ENCODE measurements at regions not wholly inside any gene's neighbourhood (a gene's known extent, or its start where the extent isn't known, plus 50 kb on each side); places are given as distances from the start of the nearest gene placed in this dataset.

DNA sequence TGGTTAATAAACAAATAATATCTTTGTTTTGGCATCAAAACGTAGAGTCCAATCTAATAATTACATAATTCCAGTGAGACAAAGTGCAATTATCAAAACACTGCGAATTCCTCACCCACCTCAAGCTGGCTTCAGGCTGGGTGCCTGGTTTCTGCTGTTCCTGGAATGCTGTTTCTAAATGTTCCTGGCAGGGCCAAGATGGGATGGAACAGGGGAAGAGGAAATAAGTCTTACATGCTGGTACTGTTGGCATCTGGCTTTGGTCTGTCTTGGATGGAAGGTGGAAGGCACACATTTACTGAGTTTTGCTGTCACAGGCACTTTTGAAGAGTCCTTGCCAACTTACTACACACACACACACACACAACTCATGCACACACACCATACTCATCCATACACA is 101.9 kb upstream of the SLCO3A1 start:
- no peak for DNase-seq (ENCODE audit: low spot score)

DNA sequence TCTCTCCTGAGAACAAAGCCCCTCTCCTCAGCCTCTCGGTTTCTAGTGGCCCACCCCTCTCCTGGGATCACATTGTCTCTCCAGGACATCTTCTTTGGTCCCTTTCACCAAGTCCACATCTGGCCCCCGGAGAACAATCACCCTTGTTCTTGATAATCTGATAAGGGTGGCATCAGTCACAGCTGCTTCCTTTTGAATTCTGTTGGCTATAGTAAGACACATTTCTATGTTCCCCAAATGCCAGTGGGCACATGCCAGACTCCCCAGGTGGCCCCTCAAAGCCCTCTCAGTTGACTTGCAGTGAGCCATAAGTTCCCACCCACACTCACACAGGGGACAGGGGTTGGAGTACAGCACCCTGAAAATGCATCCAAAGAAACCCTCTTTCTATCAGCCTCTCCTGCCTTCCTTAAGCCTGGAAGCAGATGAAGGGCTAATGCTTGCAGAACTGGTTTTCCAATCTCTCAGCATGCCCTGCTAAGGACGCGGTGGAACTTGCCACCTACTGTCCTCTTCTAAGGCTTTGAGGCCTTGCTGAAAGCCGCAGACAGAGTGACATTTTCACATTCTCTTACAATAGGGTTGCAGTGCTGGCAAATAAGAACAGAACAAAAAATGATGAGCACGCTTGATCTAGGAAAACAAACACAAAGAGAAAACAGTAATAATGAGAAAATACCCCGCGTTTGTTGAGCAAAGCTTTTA is 101.3 kb upstream of the SLCO3A1 start:
- DNase-seq (ENCODE audit: low spot score): no peak

DNA sequence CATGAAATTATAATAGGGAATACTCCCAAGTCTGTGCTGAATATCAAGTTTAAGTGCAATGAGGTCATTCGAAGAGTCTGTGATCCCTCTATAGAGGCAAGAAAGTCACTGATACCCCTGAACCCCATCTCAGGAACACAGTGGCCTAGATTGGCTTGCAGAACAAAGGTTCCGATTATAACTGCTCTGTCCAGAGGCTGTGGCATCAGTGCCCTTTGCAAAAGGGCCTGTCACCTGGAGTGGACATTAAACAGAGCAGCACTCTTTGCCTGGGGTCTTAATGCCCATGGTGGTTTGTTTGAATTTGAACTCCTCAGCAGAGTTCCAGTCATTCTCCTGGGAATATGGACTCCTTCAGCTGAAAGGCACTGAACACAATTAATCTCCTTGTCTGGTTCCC is 93.9 kb upstream of the SLCO3A1 start:
- DNase-seq (ENCODE audit: low spot score): no peak

DNA sequence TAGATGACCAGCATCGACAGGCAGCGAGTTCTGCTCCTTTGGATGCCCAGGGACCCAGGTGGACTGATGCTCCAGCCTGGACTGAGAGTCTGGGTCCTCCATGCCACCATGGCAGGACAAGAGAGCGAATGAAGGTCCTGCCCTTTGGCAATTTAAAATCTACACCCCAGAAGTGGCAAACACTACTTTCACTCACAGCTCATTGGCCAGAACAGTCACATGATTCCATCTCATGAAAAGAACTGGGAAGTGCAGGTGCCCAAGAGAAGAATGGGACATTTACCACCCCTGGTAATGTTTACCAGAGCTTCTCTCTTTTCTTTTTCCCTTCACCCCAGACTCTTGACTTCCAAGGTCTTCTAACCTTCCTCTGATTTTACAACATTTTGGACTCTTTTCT is 87.8 kb upstream of the SLCO3A1 start:
- no peak for DNase-seq (ENCODE audit: low spot score)

DNA sequence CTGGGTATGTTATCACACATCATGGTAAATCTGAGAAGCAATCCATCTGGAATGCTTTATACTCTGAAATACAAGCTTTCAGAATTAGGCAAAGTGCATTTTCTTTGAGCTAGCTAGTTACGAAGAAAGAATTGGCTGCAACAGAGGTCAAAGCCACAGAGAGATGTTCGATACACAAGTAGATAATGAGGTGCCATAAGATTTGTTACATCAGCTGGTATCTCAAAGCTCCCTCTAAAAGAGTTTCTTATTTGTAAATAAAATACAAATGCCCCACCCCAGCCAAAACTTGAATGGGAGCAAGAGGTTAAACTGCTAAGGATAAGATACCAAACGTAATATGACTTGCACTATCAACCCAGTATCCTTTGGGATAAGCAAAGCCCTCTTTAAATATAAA is 84.0 kb upstream of the SLCO3A1 start:
- DNase-seq (ENCODE audit: low spot score): no peak

DNA sequence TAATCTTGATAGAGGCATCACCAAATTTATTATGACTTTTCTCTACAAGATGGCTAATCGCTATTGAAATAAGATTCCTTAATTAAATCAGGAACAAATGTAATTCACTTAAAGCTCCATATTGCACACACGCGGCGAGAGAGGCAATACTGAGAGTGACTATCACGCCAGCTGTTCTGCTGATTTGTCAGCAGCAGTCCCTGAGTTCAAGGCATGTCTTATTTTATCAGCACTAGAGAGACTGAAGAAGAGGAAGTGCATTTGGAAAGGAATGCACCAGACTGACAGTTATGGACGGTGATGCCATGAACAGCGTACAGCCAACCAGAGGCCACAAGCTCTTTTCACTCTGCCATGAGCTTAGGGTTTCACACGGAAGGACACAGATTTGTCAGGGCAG is 83.6 kb upstream of the SLCO3A1 start:
- no peak for DNase-seq (ENCODE audit: low spot score)

DNA sequence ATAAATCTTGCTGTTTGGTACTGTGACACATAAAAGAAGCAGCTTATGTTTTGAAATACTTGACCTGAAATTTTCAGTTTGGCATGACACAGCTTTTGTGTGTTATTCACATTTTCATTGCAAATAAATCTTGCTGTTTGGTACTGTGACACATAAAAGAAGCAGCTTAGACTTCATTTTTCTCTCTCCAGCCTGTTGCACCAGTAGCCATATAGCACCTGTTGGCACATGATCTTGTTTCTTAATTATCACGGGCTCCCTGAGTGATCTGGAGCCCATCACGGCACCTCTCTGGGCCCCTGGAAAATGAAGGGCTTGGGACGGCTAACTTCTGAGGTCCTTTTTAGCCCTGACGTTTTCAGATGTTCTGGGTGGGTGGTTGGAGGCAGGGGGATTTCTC is 77.4 kb upstream of the SLCO3A1 start:
- DNase-seq (ENCODE audit: low spot score): no peak

DNA sequence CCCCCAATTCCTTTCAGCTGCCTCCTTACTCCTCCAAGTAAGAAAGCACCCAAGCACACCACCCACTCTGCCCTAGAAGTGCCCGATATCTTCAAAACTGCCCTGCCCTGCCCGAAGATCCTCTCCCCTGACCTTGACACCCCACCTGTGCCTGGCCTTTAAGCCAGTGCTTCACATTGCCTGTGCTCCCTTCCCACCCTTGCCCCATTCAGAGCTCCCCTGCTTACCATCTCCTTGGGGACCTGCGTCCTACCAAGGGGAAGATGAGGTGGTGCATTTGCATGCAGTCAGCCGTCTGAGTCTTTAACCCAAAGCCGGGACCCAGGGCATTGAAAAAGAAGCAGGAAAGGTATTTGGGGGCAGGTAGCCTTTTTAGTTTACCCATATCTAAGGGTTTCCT is 73.5 kb upstream of the SLCO3A1 start:
- DNase-seq (ENCODE audit: low spot score): no peak

DNA sequence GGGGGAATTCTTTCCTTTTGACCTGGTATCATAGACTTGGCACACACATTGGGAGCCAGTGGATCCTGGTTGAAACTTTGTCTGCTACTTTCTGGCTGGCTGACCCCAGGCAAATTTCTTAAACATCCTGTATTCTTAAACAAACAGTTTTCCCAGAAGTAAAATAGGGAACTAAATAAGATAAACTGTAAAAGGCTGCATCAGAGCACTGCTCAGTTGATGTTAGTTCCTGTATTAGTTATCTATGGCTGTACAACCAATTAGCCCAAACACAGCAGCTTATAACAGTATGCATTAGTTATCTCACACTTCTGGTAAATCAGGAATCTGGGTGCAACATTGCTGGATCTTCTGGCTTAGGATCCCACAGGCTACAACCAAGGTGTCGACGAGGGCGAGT is 73.1 kb upstream of the SLCO3A1 start:
- DNase-seq (ENCODE audit: low spot score): no peak

DNA sequence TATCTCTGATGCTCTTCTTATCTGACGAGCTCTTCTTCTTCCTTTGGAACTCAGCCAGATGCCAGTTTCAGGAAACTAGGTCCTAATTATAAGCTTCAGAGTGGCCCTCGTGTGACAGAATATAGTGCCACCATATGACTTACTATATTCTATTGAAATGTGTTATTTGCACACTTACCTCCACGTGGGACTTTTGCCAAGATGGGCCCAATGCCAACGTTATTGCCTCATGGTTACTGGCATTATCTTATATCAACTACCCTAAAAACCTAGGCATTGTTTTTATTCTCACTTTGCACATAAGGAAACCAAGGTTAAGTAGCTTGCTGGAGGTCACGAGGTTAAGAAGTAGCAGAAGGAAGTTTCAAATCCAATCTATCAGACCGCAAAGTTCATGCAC is 71.3 kb upstream of the SLCO3A1 start:
- no peak for DNase-seq (ENCODE audit: low spot score)

DNA sequence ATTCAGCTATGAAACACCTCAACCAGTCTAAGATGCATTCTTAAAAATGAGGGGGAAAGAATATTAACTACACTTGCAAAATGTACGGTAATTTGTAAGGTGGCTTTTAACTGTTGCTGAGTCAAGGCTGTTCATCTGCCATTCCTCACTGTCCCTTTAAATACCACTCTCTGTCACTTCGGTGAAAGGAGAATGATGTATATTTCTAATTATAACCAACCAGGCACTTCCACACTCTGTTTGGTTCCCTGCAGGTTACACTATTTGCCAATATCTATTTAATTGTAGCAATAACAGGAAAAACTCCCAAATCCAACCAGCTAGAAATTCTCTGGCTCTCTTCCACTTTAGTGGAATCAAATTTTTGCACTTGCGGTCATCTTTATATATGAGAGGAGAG is 70.5 kb upstream of the SLCO3A1 start:
- no peak for DNase-seq (ENCODE audit: low spot score)

DNA sequence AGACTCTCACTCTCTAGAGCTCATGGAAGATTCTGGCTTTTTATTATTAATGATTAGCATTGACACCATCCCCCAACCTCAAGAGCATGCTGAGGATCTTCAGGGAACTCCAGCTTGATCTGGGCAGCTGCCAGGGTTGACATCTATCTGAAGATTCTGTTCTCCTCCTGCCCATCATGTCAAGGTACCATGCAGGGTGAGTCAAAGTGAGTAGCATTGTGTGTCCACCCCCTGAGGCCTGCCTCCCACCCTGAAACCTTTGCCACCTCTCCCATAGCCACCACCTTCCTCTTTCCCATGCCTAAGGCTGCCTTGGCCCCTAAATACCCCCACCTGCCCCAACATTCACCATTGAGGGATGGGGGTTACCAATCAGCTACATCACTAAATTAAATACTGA is 70.1 kb upstream of the SLCO3A1 start:
- DNase-seq (ENCODE audit: low spot score): no peak

DNA sequence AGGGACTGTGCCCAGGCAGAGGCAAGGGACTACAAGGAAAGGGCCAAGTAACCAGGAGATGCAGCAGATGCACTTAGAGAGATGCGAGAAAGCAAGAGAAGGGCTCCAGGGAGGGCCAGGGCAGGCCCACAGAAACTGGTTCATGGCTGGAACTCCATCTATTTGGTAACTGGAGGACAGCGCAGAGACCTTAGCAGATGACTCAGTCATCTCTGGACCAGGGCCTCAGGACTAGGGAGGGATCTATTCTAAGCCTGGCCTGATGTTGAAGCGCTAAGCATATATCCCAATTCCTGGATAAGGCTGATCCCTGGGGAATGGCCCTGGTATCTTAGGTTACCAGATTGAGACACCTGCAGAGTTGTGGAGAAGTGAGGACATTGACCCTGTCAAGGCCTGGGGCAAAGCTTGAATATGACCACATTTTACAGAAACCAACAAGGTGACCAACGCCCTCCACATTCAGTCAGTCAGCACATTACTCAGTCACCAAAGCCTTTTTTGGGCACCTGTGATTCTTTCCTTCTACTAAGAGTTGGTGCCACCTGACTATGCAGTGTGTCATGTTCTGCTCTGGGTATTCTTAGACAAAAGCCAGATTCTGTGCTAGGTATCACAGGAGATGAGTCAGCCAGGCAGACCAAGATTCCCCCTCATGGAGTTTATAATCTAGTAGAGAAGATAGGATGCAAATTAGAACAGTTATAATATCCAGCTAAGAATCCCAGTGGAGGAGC is 68.4 kb upstream of the SLCO3A1 start:
- no peak for DNase-seq (ENCODE audit: low spot score)

DNA sequence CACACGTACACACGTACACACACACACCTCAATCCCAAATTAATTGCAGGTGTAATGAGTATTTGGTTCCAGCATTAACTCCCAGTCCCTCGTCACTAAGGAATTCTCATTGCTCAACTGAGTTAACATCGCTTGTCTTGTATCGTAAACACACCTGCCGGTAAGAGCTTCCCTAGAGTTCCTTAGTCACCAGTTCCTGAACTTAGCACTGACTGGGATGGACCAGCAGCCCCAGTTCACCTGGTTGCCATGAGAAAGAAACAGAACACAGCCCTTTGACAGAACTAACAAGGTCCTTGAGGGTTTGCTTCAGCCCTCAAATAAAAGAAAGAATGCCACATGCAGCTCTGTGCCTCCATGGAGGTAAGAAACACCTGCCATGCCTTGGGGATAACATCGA is 66.3 kb upstream of the SLCO3A1 start:
- DNase-seq (ENCODE audit: low spot score): no peak

DNA sequence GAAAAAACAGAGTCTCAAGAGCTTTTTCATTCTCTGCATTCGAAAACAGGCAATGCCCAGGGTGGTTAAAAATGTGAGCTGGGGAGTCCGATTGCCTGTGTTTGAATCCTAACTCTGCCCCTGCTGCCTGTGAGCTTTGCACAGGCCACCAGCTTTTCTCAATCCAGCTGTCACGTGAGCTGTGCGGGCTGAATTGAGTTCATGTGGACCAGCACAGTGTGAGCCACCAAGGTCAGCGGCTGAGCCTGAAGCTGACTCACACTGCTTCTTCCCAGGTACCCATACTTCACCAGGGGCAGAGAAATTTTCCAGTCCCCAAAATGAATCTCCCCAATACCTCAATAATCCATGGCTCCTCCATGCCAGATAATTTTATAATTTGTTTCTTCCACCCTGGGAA is 64.4 kb upstream of the SLCO3A1 start:
- no peak for DNase-seq (ENCODE audit: low spot score)

DNA sequence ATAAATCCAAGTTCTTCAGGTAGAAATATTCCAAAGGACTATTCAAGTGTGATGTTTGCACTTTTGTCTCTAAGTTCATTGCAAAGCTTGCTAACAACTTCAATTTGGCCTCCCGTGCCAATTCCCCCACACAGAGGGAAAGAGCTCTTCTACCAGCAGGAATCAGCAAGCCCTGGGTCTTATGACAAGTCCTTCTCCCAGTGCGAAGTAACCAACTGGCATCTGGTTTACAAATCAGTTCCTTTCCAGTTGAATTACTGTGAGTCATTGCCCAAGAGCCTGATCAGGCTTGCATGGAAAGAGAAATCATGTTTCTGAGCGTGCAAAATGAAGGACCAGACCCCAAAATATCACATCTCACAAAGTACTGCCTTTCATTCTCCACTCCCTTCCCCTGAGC is 62.7 kb upstream of the SLCO3A1 start:
- DNase-seq (ENCODE audit: low spot score): no peak

DNA sequence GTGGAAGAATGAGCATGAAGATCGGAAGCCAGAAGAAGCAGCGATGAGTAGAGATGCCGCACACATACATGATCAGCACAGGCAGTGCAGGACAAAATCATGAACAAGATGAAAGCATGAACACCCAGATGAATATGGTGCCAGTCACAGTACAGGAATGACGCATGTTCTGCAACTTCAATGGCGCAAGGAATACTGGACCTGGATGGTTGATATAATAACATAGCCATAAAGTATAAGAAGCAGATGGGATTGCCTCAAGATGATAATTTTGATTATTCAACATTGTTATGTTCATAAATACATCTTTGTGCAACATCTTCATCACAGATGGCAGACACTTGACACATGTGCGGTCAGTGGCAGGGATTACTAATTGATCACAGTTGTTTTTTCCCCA is 59.7 kb upstream of the SLCO3A1 start:
- no peak for DNase-seq (ENCODE audit: low spot score)

DNA sequence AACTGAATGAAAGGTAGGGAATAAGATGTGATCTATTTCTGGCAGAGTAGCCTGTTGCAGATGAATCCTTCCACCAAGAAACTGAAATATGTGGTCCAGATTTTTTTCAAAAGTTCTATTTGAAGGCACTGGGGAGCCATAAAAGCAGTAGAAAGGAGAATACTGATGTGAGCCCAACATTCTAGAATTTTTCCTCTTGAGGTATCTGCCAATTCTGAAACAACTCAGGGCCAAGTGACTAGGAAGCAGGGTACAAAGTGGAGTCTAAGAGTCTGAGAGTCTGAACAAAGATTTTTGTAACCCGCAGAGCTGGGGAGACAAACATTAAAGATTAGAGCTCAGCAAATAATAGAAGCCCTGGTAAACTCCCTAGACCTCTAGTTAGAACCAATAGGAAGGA is 58.3 kb upstream of the SLCO3A1 start:
- no peak for DNase-seq (ENCODE audit: low spot score)

DNA sequence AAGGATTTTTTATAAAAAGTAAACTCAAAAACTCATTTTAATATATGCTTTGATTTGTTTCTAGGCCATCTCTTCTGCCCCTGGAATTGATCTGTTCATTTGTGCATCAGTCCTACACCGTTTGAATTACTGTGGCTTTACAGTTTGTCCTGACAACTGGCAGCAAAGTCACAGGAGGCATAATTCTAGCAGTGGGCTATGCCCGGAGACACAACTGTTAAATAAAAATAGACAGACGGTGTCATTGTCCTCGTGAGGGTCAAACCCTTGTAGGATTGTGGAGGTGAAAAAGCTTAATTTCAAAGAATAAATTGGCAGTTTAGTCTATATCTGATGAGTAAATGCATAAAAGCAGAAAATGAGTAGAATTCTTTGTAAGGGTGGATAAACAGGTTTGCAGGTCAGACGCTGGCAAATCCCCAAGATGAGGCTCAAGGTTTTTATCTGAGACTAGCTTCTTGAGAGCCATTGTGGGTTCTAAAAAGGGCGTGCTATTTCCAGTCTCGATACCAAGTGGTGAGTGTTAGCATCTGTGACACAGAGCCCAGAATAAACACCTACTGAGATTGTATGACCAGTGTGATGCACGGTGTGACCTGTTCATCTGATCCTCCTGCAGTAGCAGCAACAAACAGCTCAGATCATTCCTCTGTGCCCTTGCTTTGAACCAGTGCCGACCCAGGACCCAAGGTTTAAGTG is 51.5 kb upstream of the SLCO3A1 start:
- no peak for DNase-seq (ENCODE audit: low spot score)

DNA sequence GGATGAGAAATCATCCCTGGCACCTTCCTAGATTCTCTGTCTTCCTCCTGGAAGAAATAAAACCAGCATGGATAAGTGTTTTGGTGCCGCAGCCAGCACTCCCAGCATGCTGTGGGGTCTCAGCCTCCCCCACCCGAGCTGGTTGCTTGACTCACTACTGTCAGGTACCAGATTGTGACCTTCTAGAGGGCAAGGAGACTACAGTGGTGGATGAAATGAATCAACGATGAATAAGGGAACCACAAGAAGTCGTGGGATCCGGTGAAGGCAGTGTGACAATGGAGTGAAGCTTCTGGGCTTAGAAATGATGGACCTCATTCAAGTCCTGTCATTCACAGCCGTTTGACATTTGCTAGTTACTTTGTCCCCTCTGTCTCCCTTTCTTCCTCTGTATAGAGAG is 50.2 kb upstream of the SLCO3A1 start:
- DNase-seq (ENCODE audit: low spot score): no peak
